H1 (cell line): ENCODE measurements at regions not wholly inside any gene's neighbourhood (a gene's known extent, or its start where the extent isn't known, plus 50 kb on each side); places are given as distances from the start of the nearest gene placed in this dataset.

Source experiments
- CTCF ChIA-PET: fragments of 300-600 bp; sonication (Branson Sonifier 250); formaldehyde crosslinking; loops from one replicate; lab custom pipeline; 2021; ENCODE audit not compliant: partially characterized antibody; lab: Charles Lee
- POLR2A ChIA-PET: fragments of 300-600 bp; sonication (Branson Sonifier 250); formaldehyde crosslinking; loops from one replicate; lab custom pipeline; 2021; ENCODE audit warnings: inconsistent platforms; ENCODE audit not compliant: partially characterized antibody; lab: Charles Lee
- DNase-seq, 2 experiments: peaks; one replicate each; pipeline versions ENCODE4 v3.0.0 to v3.0.0-alpha.2; 2010 to 2022; ENCODE audit warnings: low spot score in 2 of 2, low read depth in 1 of 2, mixed read lengths in 1 of 2
- FAIRE-seq: peaks from 2 replicates; lab custom pipeline; 2011; peaks lifted over from hg19 to GRCh38; lab: Jason Lieb, UNC
- H2AFZ ChIP-seq: 2 replicates; pipeline ENCODE4 v1.8.1; 2012; ENCODE audit warnings: low read length, inconsistent platforms
- H2AK5ac ChIP-seq: 2 replicates; pipeline ENCODE4 v1.6.1; 2013; ENCODE audit warnings: low read depth, low read length
- H2BK120ac ChIP-seq: replicated peaks from 2 replicates; pipeline ENCODE3; 2013; ENCODE audit warnings: low read depth, low read length, inconsistent platforms
- H2BK12ac ChIP-seq: 2 replicates; pipeline ENCODE4 v1.6.1; 2013; ENCODE audit warnings: low read depth, low read length
- H2BK15ac ChIP-seq: 2 replicates; pipeline ENCODE4 v1.6.1; 2013; ENCODE audit warnings: low read length
- H2BK20ac ChIP-seq: 2 replicates; pipeline ENCODE4 v1.6.1; 2013; ENCODE audit warnings: low read length
- H2BK5ac ChIP-seq: 2 replicates; pipeline ENCODE4 v1.6.1; 2013; ENCODE audit warnings: low read depth, low read length
- H3K14ac ChIP-seq: 2 replicates; pipeline ENCODE4 v1.6.1; 2013; ENCODE audit warnings: inconsistent platforms; ENCODE audit not compliant: insufficient read length
- H3K18ac ChIP-seq: 2 replicates; pipeline ENCODE4 v1.6.1; 2013; ENCODE audit warnings: low read length; ENCODE audit errors: extremely low read depth
- H3K23ac ChIP-seq: 2 replicates; pipeline ENCODE4 v1.6.1; 2013; ENCODE audit warnings: inconsistent platforms; ENCODE audit not compliant: insufficient read length
- H3K23me2 ChIP-seq: 2 replicates; pipeline ENCODE4 v1.6.1; 2013; ENCODE audit warnings: low read depth, low read length
- H3K27ac ChIP-seq: 2 replicates; pipeline ENCODE4 v1.6.1; 2011; ENCODE audit warnings: low read depth, low read length, inconsistent platforms
- H3K27me3 ChIP-seq, 4 experiments: replicated peaks in 1 of 4; 1 replicate in 1 of 4; 2 replicates in 3 of 4; pipeline versions ENCODE4 v1.6.1 to v1.8.1; 2011 to 2013; ENCODE audit warnings: low read length in 3 of 4, mild to moderate bottlenecking in 3 of 4, inconsistent platforms in 2 of 4, mixed read lengths in 2 of 4, moderate library complexity in 1 of 4; ENCODE audit not compliant: control insufficient read depth in 3 of 4, insufficient read depth in 3 of 4; ENCODE audit errors: extremely low read depth in 1 of 4
- H3K36me3 ChIP-seq, 4 experiments: 2 replicates each; pipeline versions ENCODE4 v1.6.1 to v1.8.1; 2011 to 2013; ENCODE audit warnings: mild to moderate bottlenecking in 4 of 4, low read length in 3 of 4, moderate library complexity in 2 of 4, control low read depth in 1 of 4, inconsistent platforms in 1 of 4; ENCODE audit not compliant: insufficient read depth in 4 of 4, control insufficient read depth in 2 of 4
- H3K4ac ChIP-seq: replicated peaks from 2 replicates; pipeline ENCODE3; 2013; ENCODE audit warnings: low read length, low read depth, mixed read lengths, inconsistent platforms; ENCODE audit not compliant: insufficient read length
- H3K4me1 ChIP-seq, 4 experiments: replicated peaks in 1 of 4; 1 replicate in 1 of 4; 2 replicates in 3 of 4; pipeline versions ENCODE4 v1.6.1 to v1.8.1; 2011 to 2013; ENCODE audit warnings: low read length in 3 of 4, inconsistent platforms in 2 of 4, mixed read lengths in 1 of 4; ENCODE audit not compliant: insufficient read depth in 4 of 4, control insufficient read depth in 3 of 4
- H3K4me2 ChIP-seq, 2 experiments: 2 replicates each; pipeline versions ENCODE4 v1.6.1 to v1.8.1; 2011 to 2013; ENCODE audit warnings: low read depth in 2 of 2, low read length in 2 of 2, control low read depth in 1 of 2, inconsistent platforms in 1 of 2, mild to moderate bottlenecking in 1 of 2; ENCODE audit not compliant: insufficient read depth in 1 of 2
- H3K4me3 ChIP-seq, 4 experiments: fragments of 200-600, 300-600 bp in 1 of 4; sonication (generic), shearing (Covaris generic), sonication (Bioruptor Twin) in 1 of 4; 2 replicates each; pipeline versions ENCODE4 v1.5.1 to v1.8.1; 2011 to 2016; ENCODE audit warnings: low read length in 4 of 4, low read depth in 3 of 4, control low read depth in 2 of 4, inconsistent platforms in 2 of 4, mild to moderate bottlenecking in 2 of 4, mixed read lengths in 1 of 4, moderate library complexity in 1 of 4; ENCODE audit not compliant: insufficient read depth in 2 of 4; ENCODE audit errors: extremely low read depth in 1 of 4
- H3K56ac ChIP-seq: replicated peaks from 2 replicates; pipeline ENCODE3; 2013; ENCODE audit warnings: low read depth, mild to moderate bottlenecking, mixed read lengths, low read length, inconsistent platforms; ENCODE audit not compliant: insufficient read length
- H3K79me1 ChIP-seq: 2 replicates; pipeline ENCODE4 v1.6.1; 2013; ENCODE audit warnings: low read depth, low read length, control low read depth
- H3K79me2 ChIP-seq, 2 experiments: 2 replicates each; pipeline versions ENCODE4 v1.6.1 to v1.8.1; 2012 to 2013; ENCODE audit warnings: low read length in 2 of 2, mild to moderate bottlenecking in 2 of 2, inconsistent platforms in 1 of 2; ENCODE audit not compliant: insufficient read depth in 2 of 2, control insufficient read depth in 1 of 2
- H3K9ac ChIP-seq, 4 experiments: replicated peaks in 1 of 4; 1 replicate in 1 of 4; 2 replicates in 3 of 4; pipeline versions ENCODE4 v1.6.1 to v1.8.1; 2011 to 2013; ENCODE audit warnings: low read depth in 3 of 4, low read length in 3 of 4, control low read depth in 2 of 4, mild to moderate bottlenecking in 2 of 4, moderate library complexity in 2 of 4, inconsistent platforms in 1 of 4; ENCODE audit errors: extremely low read depth in 1 of 4
- H3K9me3 ChIP-seq, 2 experiments: 2 replicates each; pipeline versions ENCODE4 v1.6.1 to v1.8.1; 2012 to 2013; ENCODE audit warnings: mild to moderate bottlenecking in 2 of 2, moderate library complexity in 2 of 2, control low read depth in 1 of 2, inconsistent platforms in 1 of 2, low read depth in 1 of 2, low read length in 1 of 2, mixed read lengths in 1 of 2; ENCODE audit not compliant: insufficient read depth in 2 of 2
- H4K20me1 ChIP-seq, 2 experiments: replicated peaks in 1 of 2; 2 replicates each; pipeline versions ENCODE3 to v1.8.1; 2011 to 2013; ENCODE audit warnings: inconsistent platforms in 2 of 2, low read length in 2 of 2, mild to moderate bottlenecking in 1 of 2; ENCODE audit not compliant: insufficient read depth in 2 of 2, control insufficient read depth in 1 of 2
- H4K5ac ChIP-seq: 2 replicates; pipeline ENCODE4 v1.6.1; 2013; ENCODE audit warnings: low read length, low read depth, mixed read lengths, inconsistent platforms; ENCODE audit not compliant: insufficient read length
- H4K8ac ChIP-seq: 2 replicates; pipeline ENCODE4 v1.8.0; 2013; ENCODE audit warnings: mild to moderate bottlenecking, moderate library complexity, low read length, inconsistent platforms; ENCODE audit not compliant: insufficient read depth; ENCODE audit errors: extremely low read depth
- H4K91ac ChIP-seq: replicated peaks from 2 replicates; pipeline ENCODE3; 2013; ENCODE audit warnings: low read length, mixed read lengths, inconsistent platforms; ENCODE audit not compliant: insufficient read length
- CBX5 ChIP-seq: fragments of 300-800, 300-1000 bp; sonication (generic); IDR thresholded peaks from 2 replicates; pipeline ENCODE4 v1.7.1; 2016; ENCODE audit warnings: antibody characterized with exemption, low read length, low read depth
- FOSL1 ChIP-seq: IDR thresholded peaks from 2 replicates; pipeline ENCODE4 v1.6.1; 2011; ENCODE audit warnings: mild to moderate bottlenecking, low read depth, low read length, moderate library complexity; ENCODE audit not compliant: insufficient read depth
- JUN ChIP-seq: IDR thresholded peaks from 2 replicates; pipeline ENCODE4 v1.6.1; 2011; ENCODE audit warnings: low read depth, mild to moderate bottlenecking, improper control_type of control experiment, low read length
- JUND ChIP-seq: IDR thresholded peaks from 2 replicates; pipeline ENCODE4 v1.6.1; 2011; ENCODE audit warnings: mild to moderate bottlenecking, improper control_type of control experiment, low read length
- POLR2AphosphoS5 ChIP-seq: IDR thresholded peaks from 2 replicates; pipeline ENCODE4 v1.6.1; 2011; ENCODE audit warnings: low read depth, low read length
- ZNF274 ChIP-seq: IDR thresholded peaks from 2 replicates; pipeline ENCODE4 v1.7.0; 2012; ENCODE audit warnings: low read length, borderline replicate concordance; ENCODE audit errors: extremely low read depth
- WGBS, 2 experiments: shearing (Covaris generic) in 1 of 2; methylation state at CpG; one replicate each; pipeline versions ENCODE4 v1.1.6 to v1.1.7; 2013 to 2015; ENCODE audit warnings: low lambda C conversion rate in 2 of 2, mixed read lengths in 2 of 2, inconsistent platforms in 1 of 2, low coverage in 1 of 2, missing lambda C conversion rate in 1 of 2; ENCODE audit not compliant: insufficient replicate concordance in 2 of 2, insufficient coverage in 1 of 2, insufficient read length in 1 of 2; ENCODE audit errors: extremely low coverage in 1 of 2, missing lambda C conversion rate in 1 of 2; 5-methylcytosine and 5-hydroxymethylcytosine counted together

DNA sequence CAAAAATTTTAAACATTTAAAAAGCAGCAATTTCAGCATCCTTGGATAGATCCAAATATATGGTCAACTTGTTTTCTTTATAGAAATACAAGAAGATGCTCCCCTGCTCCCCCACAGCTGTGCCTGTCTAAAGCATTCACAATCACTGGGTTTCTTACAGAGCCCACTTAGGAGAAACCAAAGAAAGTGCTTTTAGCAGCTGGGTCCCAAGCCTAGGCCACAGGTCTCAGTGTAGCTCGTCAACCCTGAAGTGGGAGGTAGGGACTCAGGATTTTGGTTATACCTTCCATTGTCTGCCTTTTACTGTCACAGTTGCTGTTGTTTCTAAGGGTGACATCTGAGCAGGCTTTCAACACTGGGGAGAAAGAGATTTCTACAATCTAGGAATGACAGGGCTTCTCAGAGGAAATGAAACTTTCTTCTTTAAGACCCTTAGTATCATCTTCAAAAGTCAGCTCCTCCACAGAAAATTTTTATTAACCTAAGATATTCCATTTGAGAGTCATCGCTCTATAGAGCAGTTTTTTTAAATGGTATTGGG is 199.3 kb upstream of the CMC1 start:
- FAIRE-seq (no peak), DNase-seq (no peak)
- no peaks in the 10 kb centered on the region for H3K79me2 ChIP-seq
- H3K23me2 ChIP-seq = no peaks in the 10 kb centered on the region; the same call in 1 of the 2 replicates
- no peak overlapping the region for H2BK20ac ChIP-seq
- H4K8ac ChIP-seq = no peak overlapping the region
- no peaks in the 10 kb centered on the region for H3K27me3 ChIP-seq
- CTCF ChIA-PET = interaction anchor here (1.4 to 1.9 kb wide), 2 partner anchors 330 to 333 kb away, joined by 3 to 4 read pairs; no protein-coding TSS in a partner anchor
- H3K23ac ChIP-seq = no peak overlapping the region
- no peak overlapping the region for H2AFZ ChIP-seq
- H2BK15ac ChIP-seq = no peak overlapping the region
- H3K9ac ChIP-seq = no peak overlapping the region
- H3K4me2 ChIP-seq = no peak overlapping the region
- H2BK5ac ChIP-seq = no peak overlapping the region
- no peak overlapping the region for H3K56ac ChIP-seq
- H3K18ac ChIP-seq = no peak overlapping the region
- H4K20me1 ChIP-seq = no peaks in the 10 kb centered on the region
- no peak overlapping the region for H3K14ac ChIP-seq
- H3K9me3 ChIP-seq = no peaks in the 10 kb centered on the region
- POLR2A ChIA-PET = no interaction called here
- no peak overlapping the region for H2BK12ac ChIP-seq
- H4K91ac ChIP-seq = no peak overlapping the region
- H2BK120ac ChIP-seq = no peak overlapping the region
- no peaks in the 10 kb centered on the region for H3K36me3 ChIP-seq
- WGBS, 2 experiments = 61% methylated on average over 2 of the region's 2 CpGs; no CpG with 5 or more reads in 1 of the 2 experiments
- no peak overlapping the region for H3K27ac ChIP-seq
- H3K79me1 ChIP-seq = no peaks in the 10 kb centered on the region
- no peak overlapping the region for H4K5ac ChIP-seq
- H2AK5ac ChIP-seq = no peak overlapping the region
- H3K4ac ChIP-seq = no peak overlapping the region
- H3K4me1 ChIP-seq = no peaks in the 10 kb centered on the region
- TF ChIP-seq FOSL1 = no peak
- no peak for TF ChIP-seq CBX5
- no peak for TF ChIP-seq JUND
- no peak for TF ChIP-seq POLR2AphosphoS5
- TF ChIP-seq ZNF274 = no peak
- no peak for TF ChIP-seq JUN
- TF ChIP-seq, all 59 proteins: peak for 0
- H3K4me3 ChIP-seq = no peak overlapping the region
